ENCODE measurements at regions not wholly inside any gene's neighbourhood (a gene's known extent, or its start where the extent isn't known, plus 50 kb on each side); places are given as distances from the start of the nearest gene placed in this dataset.

DNA sequence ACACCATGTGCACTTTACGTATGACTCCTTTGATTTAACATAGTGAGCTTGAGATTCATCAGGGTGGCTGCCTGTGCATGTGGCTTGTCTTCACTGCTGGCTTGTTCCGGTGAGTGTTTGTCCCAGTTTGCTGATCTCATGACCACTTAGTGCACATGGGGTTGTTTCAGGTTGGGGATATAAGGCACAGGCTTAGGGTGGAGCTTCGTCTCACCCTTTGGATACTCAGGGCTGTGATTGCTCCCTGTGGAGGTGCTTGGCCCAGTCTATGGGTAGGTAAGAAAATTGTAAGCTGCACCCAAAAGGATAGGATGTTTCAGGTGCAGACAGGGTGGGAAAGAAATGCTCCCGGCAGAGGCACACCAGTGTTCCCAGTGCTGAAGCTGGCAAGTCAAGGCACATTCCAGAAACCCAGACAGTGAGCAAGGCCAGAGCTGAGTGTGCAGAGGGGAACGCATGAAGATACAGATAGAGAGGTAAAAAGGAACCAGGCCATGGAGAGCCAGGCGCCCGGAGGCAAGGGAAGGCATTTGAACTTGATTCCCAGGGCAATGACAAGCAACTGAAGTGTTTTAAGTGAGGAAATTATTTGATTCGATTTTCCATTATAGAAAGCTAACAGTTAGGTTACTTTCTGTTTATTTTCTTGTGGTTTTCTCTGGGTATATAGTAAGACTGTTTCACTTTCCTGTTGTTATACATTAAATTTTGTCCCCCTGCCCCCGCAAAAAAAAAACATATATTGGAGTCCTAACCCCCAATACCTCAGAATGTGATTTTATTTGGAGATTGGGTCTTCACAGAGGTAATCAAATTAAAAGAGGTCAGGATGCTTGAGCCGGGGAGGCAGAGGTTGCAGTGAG is 289.8 kb upstream of the KLF6 start:
- no peak for DNase-seq (ENCODE audit: low read depth)

DNA sequence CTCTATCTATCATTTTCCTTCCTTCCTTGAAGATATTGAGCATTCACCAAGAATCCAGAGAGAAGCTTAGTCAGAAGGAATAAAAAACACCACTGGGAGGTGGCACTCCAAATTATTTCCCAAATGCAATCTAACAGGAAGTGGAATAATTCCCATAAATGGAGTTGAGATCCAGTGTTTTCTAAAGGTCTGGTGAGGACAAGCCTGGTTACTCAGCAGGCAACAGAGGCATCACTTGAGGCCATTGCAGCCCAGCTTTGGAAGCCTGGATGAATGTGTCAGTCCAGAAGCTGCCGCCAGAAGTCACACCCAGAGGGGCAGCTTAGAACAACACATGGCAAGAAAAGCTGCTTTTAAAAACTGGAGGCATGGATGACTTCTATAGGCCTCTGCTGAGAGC is 288.9 kb upstream of the KLF6 start:
- DNase-seq (ENCODE audit: low read depth), result no peak

DNA sequence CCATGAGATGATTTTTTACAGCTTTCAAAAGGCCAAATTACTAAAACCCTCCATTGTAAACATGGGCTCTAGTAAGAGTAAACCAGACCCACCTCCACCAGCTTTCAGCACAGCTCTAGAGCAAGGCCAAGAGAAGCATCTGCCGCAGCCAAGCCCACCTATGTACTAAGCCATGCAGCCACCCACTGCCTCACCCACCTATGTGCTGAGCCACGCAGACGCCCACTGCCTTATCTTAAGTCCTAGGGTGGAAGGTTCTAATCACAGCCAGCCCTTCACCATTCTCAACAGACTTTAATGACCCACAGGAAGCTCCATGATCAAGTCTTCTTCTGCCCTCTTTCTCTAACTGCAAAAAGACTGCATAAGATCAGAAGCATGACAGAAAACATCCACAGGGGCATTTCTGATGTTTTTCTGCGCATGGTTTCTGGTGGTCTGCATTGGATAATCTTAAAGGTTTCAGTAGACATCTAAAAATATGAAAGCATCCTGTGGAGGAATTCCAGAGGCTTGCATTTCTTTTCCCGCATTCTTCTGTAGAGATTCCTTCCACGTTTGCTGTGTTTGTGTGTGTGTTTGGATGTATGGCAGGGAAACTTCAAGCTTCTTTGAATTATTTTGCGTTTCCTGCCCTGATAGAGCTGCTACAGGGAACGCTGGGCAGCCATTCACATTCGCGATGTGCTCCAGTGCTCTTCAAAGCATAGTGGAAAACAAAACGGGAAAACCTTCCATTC is 286.1 kb upstream of the KLF6 start:
- no peak for DNase-seq (ENCODE audit: low read depth)

DNA sequence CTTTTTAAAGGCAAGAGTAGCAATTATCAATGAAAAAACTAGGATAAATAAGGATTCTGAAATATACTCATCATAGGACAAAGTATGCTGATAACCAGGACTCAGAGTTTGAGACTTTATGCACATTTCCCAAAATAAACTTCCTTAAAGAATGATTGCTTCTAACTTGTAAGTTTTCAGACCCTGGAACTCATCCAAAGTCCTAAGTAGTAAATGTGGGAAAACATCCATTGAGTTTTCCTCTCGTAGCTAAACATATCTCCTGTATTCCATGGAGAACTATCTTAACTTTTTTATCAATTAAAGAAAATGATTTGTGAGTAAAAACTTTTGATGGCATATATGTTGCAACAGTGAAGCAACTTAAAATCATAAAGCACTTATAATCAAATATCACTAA is 285.2 kb upstream of the KLF6 start:
- no peak for DNase-seq (ENCODE audit: low read depth)

DNA sequence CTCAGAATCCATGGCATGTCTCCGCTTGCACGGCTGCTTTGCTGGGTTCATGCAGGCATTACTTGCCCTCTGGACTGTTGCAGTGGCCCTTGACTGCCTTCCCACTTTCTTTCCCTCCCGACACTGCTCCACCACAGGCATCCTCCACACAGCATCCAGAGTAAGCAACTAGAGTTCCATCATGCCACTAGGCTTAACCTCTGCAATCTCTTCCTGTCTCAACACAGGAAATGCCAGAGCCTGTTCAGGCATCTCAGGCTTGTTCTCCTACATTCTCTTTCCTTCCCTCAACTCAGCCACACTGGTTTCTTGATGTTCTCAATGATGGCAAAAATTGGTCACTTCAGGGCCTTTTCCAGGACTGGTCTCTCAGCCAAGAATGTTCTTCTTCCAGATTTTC is 284.5 kb upstream of the KLF6 start:
- DNase-seq (ENCODE audit: low read depth), result no peak

DNA sequence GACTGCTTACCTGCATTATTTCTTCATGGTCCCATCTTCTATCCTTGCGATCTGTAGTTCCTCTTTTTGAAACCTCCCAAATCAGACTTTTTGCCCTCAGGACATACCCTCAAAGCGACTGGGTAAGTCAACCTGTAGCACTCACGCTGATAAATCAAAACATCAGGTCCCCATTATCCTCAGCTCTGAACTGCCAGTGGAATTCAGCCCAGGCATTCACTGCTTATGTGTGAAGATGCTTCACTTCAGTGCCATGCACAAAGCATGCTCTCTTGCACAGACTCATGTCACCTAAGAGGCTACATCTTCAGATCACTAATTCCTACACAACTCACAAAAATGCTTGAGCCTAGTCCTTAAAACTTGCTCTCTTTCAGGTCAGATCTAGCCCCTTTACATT is 283.6 kb upstream of the KLF6 start:
- no peak for DNase-seq (ENCODE audit: low read depth)

DNA sequence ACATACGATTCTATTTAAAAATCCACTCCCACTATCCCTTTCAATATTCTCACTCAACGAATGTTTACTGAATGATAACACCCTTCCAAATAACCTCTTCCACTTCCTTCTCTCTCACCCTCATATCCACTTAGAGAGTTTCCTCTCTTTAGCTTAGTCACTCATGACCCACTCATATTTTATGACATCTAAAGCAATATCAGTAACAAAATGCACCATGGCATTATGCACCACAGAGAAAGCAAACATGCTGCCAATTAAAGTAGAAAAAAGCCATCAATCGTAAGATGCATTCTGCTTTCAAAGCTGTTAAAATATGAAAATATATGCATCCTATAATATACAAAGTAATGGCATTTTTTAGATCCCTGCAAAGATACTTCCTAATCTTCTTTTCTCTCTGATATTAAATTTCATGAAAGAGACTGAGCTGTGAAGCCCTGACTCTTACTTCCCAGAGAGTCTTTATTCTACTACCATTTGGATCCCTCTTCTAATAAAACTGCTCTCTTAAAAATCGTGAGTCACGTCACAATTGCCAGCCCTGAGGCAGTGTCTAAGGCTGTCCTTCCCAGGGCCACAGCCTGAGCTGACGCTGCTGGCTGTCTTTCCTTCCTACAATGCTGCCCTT is 283.0 kb upstream of the KLF6 start:
- no peak for DNase-seq (ENCODE audit: low read depth)

DNA sequence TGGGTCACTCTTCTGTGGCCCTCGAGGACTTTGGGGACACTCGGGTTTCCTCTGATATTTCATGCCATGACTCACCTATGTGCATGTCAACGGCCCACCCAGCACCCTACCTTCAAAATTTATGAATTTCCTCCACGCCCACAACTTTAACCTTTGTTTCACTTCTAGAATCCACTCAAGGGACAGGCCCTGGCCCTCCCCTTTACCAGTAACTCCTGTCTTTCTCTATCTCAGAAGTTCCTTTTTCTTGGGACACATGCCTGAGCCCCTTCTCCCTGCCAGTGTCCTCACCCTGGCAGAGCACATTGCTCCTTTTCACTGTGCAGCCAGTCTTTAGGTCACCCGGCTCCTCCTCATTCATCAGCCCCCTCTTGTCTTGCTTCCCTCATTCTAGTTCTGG is 282.5 kb upstream of the KLF6 start:
- no peak for DNase-seq (ENCODE audit: low read depth)

DNA sequence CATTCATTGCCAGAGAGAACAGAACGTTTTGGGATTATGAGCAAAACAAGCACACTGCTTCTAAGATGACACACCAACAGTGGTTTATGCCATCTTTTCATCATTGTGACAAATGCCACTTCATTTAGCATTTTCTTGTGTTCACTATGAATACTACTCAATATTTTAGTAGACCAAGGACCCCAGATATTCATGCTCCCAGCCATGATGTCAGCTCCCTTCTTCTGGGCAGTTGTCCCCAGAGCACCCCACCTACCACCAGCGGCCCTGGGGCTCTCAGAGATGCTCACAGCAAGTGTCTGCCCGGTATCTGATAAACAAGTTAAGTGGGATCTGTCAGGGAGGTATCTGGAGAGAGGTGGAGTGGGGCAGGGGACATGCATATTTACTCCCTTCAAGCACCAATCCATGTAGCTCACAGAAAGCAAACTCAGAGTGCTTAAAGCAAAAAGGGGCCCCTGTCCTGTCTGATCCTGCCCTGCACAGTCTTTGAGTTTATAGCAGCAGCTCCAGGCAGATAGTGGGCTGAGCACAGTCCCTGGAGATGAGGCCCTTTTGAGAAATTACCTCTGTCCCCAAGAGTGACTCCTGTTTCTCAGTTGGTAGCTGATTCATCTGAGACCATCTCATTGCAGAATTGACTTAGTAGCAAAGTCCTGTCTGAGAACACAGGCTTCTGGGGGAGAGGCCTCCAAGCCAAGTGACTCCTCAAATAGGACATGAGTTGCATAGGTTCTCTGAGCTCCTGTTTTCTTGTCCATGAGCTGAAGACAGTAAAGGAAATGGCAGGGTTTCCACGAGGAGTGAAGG is 281.8 kb upstream of the KLF6 start:
- peak; percentile 8 for DNase-seq (ENCODE audit: low read depth)

DNA sequence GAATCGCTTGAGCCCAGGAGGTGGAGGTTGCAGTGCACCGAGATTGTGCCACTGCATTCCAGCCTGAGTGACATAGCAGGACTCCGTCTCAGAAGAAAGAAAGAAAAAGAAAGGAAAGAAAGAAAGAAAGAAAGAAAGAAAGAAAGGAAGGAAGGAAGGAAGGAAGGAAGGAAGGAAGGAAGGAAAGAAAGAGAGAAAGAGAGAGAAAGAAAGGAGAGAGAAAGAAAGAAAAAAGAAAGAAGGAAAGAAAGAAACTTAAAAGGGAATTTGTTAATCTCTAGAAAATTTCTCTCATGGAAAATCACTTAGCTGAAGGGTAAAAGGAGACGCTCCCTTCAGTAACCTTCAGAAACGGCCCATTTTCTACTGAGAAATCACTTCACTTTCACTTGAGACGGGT is 279.5 kb upstream of the KLF6 start:
- no peak for DNase-seq (ENCODE audit: low read depth)

DNA sequence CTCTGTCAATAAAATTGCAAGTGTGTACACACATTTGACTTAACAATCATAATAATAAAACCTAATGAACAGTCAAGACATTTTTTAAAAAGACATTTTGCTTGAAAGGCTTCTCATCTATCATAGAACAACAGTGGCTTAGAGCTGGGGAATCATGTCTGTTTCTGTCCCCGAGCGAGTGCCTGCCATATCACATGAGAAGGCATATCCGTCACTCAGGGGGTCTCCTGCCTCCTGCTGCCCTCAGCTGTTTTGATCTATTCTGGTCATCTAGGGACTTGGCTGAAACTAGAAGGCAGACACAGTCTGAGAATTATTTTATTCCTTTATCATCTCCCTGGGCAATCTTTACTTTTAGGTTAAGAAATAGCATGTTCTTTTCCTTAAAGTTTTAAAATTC is 278.7 kb upstream of the KLF6 start:
- no peak for DNase-seq (ENCODE audit: low read depth)

DNA sequence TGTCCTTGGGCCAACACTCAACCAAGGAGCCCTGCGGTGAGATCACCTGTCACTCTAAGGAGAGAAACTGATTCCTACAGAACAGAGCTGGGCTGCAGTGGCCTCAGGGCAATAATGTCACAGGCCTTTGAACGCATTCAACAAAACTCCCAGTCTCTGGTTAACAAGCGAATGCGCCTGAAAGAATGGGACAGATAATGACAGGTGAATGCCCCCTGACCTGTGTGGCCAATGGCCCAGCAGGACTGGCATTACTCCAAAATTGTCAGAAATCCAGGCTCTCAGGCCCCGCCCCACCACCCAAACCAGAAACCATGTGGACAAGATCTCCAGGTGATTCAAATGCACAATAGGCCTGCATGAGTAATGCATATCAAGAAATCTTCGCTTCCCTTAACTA is 277.7 kb upstream of the KLF6 start:
- no peak for DNase-seq (ENCODE audit: low read depth)

DNA sequence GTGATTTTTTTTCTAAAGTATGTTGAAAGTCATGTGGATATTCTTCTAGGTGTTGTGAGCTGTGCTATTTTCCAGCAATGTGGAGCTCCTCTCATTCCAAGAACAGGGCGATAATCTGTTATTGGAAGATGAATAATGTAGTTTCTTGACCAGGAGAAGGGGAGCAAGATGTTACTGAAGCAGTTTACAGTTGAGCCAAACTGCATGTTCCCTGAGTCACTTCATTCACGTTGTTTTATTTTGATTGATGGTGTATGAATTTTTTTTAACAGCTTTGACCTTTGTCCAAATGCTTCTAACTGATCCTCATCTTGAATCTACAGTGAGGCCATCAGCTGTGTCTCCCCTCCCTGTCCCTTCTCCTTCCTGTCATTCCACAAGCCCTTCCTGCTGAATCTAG is 277.1 kb upstream of the KLF6 start:
- DNase-seq (ENCODE audit: low read depth), result no peak

DNA sequence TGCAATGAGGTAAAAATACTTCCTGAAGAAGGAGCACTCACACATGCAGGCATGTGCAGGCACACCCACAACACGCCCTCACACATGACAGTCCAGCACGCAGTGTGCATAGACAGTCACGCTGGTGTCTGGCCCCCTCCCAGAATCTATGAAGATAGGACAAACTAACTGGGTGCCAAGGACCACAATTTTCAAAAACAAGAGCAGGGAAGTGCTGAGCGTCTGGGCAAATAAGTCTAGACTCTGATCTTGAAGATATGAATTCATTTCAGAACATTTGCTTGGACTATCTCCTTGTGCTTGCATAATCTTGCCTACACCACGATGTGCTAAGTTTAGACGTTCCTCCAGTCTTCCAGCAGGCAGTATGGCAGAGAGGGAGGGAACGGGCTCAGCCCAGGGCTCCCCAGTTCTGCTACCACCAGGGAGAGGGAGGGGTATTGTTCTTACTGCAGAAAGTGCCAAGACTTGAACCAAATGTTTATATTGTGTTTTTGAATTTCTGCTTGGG is 276.5 kb upstream of the KLF6 start:
- no peak for DNase-seq (ENCODE audit: low read depth)

DNA sequence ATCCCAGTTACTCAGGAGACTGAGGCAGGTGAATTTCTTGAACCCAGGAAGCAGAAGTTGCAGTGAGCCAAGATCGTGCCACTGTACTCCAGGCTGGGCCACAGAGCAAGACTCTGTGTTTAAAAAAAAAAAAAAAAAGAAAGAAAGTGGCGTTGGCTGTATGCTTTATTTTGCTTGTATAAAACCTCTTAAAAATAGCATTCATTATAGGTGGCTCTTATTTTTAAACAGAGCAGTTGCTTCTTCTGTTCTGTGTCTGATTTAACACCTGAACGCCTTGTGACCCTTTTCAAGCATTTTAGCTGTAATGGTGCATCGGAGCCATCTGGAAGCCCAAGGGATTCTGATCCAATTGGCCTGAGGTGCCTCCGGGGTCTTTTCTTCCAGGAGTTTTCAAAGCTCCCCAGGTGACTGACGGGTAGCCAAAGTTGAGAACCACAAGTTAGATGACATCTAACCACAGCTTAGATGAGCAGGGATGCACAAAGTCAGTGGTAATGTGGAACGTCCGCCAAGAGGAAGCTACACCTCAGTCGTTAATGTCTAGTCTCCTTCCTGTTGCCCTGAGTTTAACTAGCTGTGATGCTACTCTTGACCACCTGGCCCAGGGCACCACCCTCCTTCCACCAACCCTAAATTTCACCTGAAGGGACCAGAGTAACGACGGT is 274.6 kb upstream of the KLF6 start:
- DNase-seq (ENCODE audit: low read depth), result no peak

DNA sequence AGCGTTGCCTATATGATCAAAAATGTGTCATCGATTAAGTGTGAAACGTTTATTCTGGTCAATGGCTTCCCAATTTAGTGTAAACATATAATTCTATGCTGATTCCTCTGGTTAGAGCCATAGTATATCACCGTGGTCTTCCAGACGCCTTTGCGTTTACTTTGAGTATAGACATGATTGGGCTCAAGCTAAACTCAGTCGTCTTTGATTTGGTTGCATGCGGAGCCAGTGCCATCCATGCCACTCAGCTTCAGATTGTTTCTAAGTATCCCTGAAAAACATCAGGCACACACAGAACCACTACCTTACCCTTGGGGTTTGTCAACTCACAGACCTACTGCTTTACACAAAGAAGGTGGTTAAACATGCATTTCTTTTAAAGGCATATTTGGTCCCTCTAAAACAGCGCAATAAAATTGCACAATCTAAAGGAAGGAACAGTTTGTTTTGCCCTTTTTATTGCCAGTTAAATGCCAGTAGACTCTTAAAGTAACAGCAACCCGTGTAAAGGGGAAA is 273.6 kb upstream of the KLF6 start:
- no peak for DNase-seq (ENCODE audit: low read depth)

DNA sequence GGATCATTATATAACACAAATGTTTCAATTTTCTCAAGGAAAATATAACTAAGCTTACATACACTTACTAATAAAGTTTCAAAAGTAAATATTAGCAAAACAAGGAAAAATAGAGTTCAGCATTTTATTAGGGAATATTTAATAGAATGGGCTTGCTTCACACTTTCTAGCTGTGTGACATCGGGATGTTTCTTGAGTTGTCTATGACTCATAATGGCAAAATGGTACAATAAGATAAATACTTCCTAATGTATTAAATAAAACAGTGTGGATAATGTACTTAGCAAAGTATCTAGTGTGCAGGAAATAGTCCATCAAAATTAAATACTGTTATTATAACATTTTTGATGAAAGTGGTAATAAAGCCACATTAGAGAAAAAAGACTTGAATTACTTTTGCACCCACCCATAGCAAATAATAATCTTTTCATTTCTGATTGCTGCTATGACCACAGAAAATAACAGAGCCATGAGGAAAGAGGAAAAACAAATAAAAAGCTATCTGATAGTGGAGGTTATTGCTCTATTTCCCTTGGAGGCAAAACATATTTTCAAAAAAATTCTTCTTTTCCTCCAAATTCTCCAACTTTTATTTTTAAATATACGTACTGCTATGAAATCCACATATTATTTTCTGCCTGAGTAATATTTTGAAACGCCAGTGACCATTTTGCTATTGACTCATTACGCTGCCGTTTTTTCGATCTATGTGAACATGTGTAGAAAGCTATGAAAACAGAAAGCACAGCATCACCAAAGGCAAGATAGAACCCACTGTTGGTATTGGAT is 272.9 kb upstream of the KLF6 start:
- no peak for DNase-seq (ENCODE audit: low read depth)

DNA sequence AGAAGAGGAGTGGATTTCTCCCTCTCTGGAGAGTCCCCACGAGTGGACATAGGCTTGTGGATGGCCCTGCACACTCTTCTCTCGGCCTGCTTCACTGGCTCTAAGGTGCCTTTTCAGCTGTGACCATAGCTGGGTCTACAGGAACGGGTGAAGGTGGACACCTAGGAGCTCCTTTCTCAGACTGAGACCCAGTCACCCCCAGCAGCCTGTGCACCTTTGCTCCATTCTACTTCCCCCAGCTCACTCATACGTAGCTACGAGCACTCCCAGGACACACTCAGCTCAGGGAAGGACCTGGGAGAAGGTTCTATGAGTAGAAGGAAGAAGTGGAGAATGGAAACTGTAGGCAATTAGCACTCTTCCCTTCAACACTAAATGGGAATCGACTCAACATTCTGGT is 272.0 kb upstream of the KLF6 start:
- DNase-seq (ENCODE audit: low read depth), result no peak

DNA sequence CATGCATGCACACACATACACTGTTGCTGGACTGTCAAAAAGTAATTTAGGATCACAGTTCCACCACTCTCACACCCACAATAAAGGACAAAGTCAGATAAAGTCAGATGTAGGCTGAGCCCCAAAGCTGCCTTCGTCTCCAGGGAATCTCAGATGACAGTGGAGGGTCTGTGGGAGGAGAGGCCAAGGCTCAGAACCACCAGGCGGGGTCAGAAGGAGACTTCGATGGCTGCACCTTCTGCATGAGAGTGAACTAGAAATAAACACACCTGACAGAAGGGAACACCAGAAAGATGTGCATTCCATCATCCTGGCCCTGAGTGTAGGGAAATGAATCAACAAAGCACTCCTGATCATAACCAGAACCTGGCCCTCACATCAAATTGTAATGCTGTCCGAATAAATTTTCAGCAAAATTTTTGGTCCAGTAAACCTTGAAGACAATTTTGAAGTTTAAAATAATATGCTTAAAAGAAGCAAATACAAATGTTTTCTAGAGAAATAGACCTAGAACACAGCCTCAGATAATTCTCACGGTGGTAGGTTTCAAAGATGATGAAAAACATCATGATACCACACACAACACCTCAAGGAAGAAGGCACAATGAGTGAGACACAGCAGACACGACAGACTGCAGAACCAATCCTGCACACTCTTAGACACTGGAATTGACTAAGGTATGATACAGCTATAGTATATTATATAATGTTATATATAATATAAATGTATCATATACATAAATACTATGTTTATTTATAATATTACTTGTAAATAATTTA is 269.8 kb upstream of the KLF6 start:
- DNase-seq (ENCODE audit: low read depth), result no peak

DNA sequence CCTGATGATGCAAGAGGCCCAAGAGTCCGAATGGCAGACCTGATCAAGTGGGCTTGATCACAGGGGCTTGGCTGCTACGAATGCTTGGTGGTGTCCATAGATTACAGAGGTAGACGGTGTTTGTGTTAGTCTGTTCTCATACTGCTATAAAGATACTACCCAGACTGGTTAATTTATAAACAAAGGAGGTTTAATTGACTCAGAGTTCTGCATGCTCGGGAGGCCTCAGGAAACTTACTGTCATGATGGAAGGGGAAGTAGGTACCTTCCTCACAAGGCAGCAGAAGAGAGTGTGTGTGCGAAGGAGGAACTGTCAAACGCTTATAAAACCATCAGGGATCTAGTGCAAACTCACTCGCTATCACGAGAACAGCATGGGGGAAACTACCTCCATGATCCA is 268.9 kb upstream of the KLF6 start:
- DNase-seq (ENCODE audit: low read depth), result no peak

All from activated T-cell treated with anti-CD3 and anti-CD28 coated beads for 48 hours (primary cell).